ENCODE measurements at regions not wholly inside any gene's neighbourhood (a gene's known extent, or its start where the extent isn't known, plus 50 kb on each side); places are given as distances from the start of the nearest gene placed in this dataset.
"Not testable (repeated sequence)": the region's sequence is repeated elsewhere in the genome, so short reads cannot be mapped to it uniquely, and the experiment has no call there.

DNA sequence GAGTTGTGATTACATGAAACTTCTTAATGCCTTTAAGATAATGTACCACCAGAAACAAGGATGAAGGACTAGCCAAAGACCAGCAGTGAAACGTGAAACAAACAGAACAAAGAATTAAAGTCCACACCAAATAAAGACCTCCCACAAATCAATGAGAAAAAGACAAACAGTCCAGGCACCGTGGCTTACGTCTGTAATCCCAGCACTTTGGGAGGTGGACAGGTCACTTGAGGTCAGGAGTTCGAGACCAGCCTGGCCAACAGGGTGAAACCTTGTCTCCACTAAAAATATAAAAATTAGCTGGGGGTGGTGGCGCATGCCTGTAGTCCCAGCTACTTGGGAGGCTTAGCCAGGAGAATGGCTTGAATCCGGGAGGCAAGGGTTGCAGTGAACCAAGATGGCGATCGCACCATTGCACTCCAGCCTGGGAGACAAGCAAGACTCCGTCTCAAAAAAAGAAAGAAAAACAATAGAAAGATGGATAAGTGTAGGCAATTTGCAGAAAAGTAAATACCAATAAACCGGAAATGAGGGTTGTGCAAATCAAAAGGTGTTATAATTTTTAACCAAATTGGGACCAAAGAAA is 167.8 kb upstream of the GRK3 start:
- DNase-seq, result no peak

DNA sequence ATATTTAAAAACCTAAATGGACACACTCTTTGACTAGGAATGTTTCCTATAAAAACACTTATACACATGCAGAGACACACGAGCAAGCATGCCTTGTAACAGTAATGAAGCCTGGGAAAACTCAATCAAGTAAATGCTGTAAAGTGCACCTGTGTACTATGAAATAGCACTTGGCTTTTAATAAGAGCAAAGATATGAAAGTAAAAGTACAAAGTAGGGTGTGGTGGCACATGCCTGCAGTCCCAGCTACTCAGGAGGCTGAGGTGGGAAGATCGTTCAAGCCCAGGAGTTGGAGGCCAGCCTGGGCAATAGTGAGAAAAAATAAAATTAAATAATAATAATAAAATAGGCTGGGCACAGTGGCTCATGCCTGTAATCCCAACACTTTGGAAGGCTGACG is 166.9 kb upstream of the GRK3 start:
- no peak for DNase-seq

DNA sequence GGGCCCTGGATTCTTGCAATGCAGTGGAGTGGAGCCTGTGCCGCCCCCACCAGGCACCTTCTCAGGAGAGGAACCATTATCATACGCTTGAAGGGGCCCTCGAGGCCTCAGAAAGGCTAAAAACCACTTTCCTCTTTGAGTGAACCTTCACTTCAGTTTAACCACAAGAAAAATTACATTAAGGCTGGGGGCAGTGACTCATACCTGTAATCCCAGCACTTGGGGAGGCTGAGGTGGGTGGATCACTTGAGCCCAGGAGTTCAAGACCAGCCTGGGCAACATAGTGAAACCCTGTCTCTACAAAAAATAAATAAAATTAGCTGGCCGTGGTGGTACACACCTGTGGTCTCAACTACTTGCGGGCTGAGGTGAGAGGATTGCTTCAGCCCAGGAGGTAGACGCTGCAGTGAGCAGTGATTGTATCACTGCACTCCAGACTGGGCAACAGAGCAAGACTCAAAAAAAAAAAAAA is 165.8 kb upstream of the GRK3 start:
- not testable (repeated sequence) for DNase-seq

DNA sequence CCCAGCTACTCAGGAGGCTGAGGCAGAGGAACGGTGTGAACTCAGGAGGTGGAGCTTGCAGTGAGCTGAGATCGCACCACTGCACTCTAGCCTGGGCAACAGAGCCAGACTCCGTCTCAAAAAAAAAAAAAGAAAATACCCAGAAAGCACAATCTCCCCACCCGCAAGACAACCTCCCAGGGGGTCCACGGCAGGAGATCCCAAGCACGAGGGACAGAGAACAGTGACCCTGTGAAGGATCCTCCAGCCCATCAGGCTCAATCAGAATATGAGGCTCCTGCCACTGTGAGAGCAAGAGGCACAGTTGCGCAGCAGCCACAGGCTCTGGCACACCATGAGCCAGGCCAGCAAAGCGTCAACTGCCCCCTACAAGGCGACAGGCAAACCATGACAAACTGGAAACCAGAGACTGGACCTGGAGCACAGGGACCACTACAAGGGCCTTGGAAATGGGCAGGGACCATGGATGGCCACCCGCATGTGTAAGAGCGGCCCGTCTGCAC is 164.8 kb upstream of the GRK3 start:
- no peak for DNase-seq

DNA sequence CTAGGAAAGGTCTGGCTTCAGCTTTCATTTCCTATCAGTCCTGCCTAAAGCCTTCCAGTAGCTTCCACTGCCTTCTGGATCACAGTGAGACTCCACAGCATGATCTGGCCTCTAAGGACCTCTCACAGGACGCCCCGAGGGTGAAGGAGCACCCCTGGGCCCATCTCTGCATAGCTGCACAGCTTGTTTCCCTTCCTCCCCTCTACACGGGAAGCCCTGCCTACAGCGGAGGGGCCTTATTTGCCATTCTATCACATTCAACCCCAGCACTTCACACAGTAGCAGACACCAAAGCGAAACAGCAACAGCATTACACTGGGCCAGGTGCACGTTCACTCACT is 162.3 kb upstream of the GRK3 start:
- no peak for DNase-seq

DNA sequence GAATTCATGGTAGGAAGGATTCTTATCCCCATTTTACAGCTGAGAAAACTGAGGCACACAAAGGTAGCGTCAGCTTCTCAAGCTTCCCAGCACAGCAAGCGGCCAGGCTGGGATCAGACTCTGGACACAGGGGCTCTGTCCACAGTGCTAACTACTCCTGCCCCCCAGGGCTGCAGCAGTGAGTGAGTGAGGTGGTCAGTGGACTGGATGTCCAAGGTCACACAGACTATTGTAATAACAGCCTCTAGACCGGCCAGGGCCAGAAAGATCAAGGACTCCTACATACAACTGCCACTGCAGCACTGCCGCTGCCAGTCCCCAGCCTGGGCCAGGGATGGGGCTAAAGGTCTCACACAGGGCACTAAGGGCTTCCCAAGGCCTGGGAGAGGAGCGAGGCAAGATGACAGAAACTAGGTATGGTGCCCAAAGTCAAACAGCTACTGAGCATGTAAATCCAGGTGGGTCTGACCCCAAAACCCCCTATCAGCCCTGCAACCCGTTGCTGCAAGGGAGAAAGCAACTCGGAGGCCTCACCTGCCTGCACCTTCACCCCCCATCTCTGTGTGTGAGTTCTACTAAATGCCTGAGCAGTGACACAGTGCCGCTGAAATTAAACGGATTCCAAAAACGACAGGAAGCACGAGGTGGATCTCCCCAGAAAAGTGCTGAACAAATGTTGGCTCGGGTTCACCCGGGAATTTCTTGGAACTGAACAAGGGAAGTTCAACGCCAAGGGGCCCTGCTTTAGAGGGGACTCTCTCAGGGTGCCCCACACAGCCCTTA is 161.8 kb upstream of the GRK3 start:
- DNase-seq, result no peak

DNA sequence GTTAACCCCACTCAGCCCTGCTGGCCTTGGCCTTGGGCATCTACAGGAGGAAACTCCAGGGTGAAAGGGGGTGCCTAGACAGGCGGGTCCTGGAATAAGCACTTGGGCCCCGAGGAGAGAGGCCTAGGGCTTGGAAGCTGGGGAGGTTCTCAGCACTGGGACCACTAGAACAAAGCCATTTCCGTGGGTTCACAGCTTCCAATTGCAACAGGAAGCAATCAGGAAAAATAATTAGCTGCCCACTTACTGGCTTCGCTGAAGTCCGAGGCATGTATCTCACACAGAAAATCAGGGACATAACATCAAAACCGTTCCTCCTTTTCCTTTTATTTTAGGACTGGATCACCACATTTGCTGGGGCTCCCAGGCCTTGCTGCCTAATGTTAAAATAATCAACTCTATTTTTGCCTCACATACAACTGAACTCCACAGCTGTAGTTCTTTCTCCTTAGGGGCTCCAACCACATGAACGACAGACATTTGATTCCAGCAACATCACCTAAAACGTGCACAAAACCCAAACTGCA is 161.1 kb upstream of the GRK3 start:
- no peak for DNase-seq

DNA sequence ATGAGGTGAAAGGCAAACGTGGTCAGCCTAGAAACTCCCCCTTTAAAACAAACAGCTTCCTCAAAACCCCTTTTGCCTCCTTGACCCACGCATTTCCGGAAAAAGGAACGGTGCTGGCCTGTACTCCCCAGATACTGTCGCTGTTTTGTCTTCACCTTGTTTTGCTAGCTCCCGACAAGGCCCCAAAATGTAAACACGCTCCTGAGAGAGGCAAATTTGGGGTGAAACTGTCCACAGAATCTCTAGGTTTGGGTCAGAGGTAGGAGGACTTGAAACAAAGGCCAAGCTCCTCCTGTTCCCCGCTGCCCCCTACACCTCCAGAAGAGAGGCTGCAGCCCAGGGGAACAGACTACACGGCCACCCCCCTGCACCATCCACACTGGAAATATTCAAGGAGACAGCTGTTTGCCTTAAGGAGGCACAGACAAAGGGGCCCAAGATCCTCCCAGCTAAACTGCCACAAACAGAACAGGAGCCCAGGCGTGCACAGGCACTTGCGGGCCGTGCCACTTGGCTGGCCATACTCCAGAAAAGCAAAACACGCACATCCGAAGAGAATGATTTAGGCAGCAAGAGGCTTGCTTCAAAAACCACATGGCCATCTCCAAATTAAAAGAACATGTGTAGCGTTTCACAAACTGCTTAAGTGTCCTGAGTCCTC is 160.5 kb upstream of the GRK3 start:
- DNase-seq, result no peak

DNA sequence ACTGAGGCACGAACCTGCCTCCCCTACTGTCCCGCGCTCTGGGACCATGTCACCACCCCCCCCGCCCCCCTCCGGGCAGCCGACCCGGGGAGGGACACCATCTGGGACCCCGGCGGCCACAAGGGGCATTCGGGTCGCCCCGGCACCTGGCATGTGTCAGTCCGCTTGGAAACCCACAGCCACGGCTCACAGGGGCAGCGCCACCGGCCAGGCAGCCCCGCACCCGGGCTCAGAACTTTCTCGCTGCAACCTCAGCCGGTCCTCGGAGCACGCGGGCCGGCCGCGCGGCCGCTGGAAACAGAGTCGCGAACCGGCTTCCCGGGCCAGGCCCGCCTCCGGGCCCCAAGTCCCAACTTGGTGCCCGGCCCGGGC is 159.9 kb upstream of the GRK3 start:
- no peak for DNase-seq

DNA sequence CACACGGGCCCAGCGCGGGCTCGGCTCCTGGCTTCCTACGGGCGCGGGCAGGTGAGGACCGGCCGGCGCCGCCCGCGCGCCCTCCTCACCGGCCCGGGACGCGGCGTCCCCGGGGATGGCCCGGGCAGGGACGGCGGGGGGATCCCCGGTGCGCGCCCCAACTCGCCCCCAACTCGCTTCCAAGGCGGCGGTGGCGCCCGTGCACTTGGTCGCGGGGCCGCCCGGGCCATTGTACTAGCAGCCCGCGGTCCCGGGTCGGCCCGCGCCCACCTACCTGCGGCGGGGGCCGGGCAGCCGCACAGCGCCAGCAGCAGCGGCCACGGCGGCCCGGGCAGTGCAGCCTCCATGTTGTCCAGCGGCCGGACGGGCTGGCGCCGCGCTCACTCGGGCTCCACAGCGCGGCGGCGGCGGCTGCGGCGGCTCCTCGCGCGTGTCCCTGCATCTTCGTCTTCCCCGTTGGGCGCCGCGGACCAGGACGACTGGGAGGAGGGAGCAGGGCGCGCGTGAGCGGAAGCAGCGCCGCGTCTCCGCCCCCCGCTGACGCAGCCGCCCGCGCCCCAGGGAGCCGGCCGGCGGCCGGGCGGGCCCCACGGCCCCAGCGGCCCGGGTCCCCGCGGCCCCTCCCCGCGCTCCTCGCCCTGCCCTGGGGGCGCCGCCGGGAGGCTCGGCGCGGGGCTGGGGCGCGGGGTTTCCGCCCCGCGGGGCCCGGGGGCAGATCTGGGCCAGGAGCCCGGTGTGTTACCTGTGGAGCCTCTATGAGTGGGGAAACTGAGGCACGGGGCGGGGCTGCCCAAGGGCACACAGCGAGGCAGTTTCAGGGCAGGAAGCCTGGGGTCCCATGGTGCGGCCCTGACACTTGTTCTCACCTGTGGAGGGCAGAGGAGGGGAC is 159.3 kb upstream of the GRK3 start:
- no peak for DNase-seq

DNA sequence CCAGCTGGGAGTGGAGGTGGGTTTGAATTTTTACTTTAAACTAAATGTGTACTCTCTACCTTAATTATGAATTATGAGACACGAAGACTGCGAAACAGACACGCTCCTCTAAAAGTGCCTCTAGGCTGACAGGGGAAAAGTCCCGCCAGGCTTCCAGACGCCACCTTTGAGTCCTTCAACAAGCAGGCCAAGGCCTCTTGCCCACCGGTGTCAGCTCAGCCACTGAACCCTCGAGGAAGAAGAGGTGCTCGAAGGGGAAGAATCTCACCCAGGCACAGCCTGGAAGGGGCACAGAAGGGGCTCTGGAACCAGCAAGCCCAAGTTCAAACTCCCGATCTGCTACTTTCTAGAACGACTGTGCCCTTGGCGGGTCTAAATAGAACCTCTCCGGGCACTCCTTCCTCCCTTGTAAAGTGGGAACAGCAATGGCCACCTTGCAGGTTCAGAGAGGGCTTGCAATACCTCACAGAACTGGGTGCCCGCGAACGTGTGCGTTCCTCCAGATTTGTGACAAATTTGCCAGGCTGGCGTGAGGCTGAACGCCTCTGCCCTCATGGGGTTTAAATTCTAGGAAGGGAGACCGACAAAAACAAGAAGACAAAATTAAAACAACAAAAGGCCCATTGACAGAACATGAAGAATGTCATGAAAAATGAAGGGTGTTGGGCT is 158.5 kb upstream of the GRK3 start:
- DNase-seq, result no peak

DNA sequence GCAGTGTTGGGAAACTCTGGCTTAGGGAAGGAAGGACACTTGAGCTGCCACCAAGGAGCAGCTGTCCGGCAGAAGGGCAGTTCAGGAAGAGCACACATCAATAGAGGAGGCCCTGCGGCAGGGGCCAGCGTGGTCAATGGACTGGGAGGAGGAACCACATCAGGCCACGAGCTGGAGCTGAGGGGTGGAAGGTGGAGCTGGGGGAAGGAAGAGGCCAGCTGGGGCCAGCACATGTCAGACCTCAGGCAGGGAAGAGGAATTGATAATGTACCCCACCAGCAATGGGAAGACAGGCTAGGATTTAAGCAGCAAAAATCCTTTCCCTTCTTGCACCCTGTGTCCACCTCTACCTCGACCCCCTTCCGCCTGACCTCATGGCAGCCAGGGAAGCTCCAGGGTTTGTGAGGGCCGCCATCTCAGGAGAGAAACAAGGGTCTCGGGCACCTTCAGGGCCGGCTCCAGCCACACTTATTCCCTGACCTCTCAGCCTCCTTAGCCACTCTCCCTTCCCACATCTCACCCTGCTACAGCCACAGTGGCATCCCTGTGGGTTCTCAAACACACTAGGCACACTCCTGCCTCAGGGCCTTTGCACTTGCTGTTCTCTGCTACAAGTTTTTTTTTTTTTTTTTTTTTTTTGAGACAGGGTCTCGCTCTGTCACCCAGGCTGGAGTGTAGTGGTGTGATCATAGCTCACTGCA is 157.8 kb upstream of the GRK3 start:
- DNase-seq, result no peak

DNA sequence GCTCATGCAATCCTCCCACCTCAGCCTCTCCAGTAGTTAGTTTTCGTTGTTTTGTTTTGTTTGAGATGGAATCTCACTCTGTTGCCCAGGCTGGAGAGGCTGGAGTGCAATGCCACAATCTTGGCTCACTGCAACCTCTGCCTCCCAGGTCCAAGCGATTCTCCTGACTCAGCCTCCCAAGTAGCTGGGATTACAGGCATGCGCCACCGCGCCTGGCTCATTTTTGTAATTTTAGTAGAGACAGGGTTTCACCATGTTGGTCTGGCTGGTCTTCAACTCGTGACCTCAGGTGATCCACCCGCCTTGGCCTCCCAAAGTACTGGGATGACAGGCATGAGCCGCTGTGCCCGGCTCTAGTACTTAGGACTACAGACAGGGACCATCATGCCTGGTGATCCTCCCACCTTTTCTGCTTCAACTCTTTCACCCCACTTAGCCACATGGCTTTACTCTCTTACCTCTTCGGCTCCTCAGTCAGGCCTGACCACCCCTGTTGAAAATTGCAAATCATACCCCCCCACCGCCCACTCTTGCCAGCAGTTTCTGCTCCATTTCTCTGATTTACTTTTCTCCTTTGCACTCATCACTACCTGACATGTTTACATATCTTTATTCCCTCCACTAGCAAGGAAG is 157.1 kb upstream of the GRK3 start:
- DNase-seq, result no peak

DNA sequence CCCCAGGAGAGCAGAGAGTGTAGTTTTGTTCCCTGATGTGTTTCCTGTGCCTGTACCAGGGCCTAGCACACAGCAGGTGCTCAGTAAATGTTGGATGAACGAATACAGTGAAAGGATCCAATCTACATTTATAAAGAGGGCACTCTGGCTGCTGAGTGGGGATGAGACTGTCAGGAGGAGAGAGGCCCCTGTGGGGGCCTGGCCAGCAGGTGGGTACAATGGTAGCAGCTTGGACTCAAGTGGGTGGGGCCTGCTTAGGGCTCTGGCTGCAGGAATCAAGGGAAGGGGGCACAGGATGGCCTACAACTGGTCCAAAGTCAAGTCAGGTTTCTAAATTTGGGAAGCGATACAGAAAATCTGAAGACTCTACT is 156.6 kb upstream of the GRK3 start:
- no peak for DNase-seq

DNA sequence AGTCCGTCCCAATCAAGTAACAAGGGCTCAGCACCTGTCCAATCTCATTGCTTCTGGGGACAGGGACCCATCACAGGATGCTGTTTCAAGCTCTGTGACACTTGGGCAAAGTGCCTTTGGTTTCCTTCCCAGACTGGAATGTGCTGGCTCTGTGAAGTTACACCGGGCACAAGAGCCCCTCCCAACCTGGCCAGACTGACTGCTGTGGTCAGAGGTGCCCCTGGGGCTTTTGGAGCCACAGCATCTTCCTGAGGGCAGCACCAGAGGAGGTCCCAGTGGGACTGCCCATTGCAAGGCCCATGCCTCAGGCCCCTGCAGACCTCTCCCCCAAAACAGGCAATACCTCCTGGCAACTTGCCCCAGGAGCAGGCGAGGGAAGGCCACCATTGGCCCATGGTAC is 155.2 kb upstream of the GRK3 start:
- DNase-seq, result no peak

DNA sequence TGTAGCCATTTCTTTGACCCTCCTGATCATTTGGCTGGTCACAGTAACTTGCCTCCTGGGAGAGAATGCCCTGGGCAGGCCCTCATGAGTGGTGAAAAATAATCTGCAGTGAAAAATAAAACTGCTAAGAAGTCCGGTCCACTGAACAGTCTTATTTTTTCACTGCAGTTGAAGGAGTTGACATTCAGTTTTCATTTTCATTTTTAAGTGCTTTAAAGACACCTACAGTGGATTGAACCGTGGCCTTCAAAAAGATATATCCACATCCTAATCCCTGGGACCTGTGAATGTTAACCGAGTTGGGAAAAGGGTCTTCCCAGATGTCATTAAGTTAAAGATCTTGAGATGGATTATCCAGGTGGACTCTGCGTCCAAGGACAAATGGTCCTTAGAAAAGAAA is 153.6 kb upstream of the GRK3 start:
- no peak for DNase-seq

DNA sequence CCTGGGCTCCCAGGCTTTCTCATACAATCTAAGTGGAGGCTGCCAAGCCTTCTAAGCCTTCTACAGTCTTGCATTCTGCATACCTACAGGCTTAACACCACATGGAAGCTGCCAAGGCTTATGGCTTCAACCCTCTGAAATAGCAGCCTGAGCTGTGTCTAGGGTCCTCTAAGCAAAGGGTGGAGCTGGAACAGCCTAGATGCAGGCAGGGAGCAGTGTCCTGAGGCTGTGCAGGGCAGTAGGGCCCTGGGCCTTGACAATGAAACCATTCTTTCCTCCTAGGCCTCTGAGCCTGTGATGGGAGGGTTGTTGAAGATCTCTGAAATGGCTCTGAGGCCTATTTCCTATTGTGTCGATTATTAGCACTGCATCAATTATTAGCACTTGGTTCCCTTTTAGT is 150.9 kb upstream of the GRK3 start:
- no peak for DNase-seq

DNA sequence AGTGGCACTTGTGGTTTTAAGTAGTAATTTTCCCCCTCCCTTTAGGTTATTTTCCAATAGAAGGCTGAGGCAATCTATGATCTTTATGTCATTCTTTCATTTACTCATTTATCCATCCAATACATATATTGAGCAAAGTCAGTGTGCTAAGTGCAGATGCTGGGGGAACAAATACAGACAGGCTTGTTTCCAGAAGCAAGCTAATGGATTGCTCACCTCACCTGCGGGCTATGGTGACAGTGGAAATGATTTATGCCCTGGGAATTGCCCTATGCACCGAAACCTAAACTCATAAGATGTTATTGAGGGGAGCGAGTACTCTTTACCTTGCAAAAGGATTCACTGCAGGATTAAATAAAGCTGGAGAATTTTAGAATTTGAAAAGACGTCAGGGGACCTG is 148.7 kb upstream of the GRK3 start:
- not testable (repeated sequence) for DNase-seq

DNA sequence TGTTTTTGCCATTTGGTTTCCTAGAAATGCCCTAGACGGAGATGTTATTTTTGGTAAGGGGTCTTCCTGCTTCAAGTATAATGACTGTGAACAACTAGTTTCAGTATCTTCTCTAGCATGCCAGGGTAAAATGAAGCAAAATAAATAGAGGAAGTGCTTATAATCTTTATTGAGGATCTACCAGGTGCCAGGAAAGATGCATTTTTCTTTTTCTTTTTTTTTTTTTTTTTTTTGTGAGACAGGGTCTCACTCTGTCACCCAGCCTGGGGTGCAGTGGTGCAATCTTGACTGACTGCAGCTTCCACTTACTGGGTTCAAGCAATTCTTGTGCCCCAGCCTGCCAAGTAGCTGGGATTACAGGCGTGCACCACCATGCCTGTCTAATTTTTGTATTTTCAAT is 146.6 kb upstream of the GRK3 start:
- DNase-seq, result not testable (repeated sequence)
